HUES6 (cell line): ENCODE measurements at regions not wholly inside any gene's neighbourhood (a gene's known extent, or its start where the extent isn't known, plus 50 kb on each side); places are given as distances from the start of the nearest gene placed in this dataset.

Source experiments
- H3K27ac ChIP-seq: 2 replicates; pipeline ENCODE4 v1.7.0; 2013; ENCODE audit warnings: low read depth, mild to moderate bottlenecking, low read length, inconsistent platforms
- H3K27me3 ChIP-seq: 2 replicates; pipeline ENCODE4 v1.6.1; 2013; ENCODE audit warnings: low read length; ENCODE audit not compliant: control insufficient read depth, insufficient read depth
- H3K36me3 ChIP-seq: 2 replicates; pipeline ENCODE4 v1.6.1; 2013; ENCODE audit warnings: low read length; ENCODE audit not compliant: control insufficient read depth, insufficient read depth
- H3K4me1 ChIP-seq: 2 replicates; pipeline ENCODE4 v1.6.1; 2013; ENCODE audit warnings: low read length; ENCODE audit not compliant: control insufficient read depth, insufficient read depth
- H3K4me3 ChIP-seq: 2 replicates; pipeline ENCODE4 v1.5.1; 2013; ENCODE audit warnings: low read depth, low read length
- H3K9ac ChIP-seq: one replicate; pipeline ENCODE4 v1.6.1; 2013; ENCODE audit warnings: mild to moderate bottlenecking, low read length
- H3K9me3 ChIP-seq: 2 replicates; pipeline ENCODE4 v1.6.1; 2013; ENCODE audit warnings: low read depth, low read length; ENCODE audit not compliant: control insufficient read depth, insufficient read depth

DNA sequence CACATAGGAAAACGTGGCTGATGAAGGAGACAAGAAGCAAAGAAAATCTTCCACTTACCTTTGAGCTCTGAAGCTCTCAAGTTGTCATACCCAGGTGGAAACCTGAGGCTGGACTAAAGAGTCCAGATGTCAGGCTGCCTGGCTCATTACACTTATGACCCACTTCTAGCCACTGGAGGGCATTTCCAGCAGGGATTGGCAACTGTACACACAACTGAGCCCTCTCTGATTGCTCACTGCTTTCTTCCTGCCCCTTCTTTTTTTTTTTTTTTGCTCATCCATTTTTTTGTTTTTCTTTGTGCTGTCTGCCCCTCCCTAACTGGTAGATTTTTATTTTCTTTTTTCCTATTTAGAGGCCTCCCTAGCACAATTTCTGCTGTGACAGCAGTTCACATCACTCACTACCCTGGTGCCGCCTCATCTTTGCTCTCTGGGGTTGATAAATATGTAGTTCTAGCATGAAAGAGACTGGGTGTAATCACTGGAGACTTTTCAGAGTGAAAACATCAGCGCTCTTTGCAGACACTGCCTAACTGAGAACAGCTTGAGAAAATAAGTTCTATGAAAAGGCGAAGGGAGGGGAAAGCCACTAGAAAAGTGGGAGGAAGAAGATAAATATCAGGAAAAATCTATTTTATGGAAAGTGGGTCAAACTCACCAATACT, 334.5 kb downstream of the NUF2 start:
- no peak overlapping the region for H3K27ac ChIP-seq
- no peaks in the 10 kb centered on the region for H3K36me3 ChIP-seq
- H3K4me1 ChIP-seq, result 0 out of 2 replicates have a peak, but pooled peaks cover 3% of the 10 kb centered on the region
- no peaks in the 10 kb centered on the region for H3K9me3 ChIP-seq
- no peak overlapping the region for H3K4me3 ChIP-seq
- no peaks in the 10 kb centered on the region for H3K27me3 ChIP-seq
- no peak overlapping the region for H3K9ac ChIP-seq

DNA sequence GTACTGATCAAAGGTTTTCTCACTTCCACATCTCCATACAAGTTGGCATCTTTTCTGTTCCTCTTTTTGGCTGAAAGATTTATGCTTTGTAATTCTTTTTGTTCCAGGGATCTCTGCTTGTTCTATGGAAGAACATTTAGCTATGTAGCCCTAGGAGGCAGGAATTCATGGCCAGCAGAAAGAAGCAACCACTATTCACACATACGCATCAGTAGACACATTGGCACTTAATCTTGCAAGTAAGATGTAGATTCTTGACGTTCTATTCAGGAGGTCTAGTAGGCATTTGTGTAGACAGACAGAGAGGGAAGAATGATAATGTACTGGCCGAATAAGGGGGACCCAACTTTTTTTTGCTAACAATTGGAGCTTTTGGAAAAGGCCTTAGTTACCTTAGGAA, 336.0 kb downstream of the NUF2 start:
- no peaks in the 10 kb centered on the region for H3K27me3 ChIP-seq
- H3K4me1 ChIP-seq, result no peaks in the 10 kb centered on the region
- no peak overlapping the region for H3K4me3 ChIP-seq
- H3K9ac ChIP-seq, result no peak overlapping the region
- no peak overlapping the region for H3K27ac ChIP-seq
- no peaks in the 10 kb centered on the region for H3K9me3 ChIP-seq
- H3K36me3 ChIP-seq, result no peaks in the 10 kb centered on the region

GRCh38 chr1:163661391-163661790, 339.6 kb downstream of the NUF2 start:
- Histone ChIP-seq H3K9me3 (no peaks in the 10 kb centered on the region), H3K9ac (no peak overlapping the region), H3K4me3 (no peak overlapping the region), H3K36me3 (no peaks in the 10 kb centered on the region), H3K27ac (no peak overlapping the region), H3K27me3 (no peaks in the 10 kb centered on the region), H3K4me1 (no peaks in the 10 kb centered on the region)

DNA sequence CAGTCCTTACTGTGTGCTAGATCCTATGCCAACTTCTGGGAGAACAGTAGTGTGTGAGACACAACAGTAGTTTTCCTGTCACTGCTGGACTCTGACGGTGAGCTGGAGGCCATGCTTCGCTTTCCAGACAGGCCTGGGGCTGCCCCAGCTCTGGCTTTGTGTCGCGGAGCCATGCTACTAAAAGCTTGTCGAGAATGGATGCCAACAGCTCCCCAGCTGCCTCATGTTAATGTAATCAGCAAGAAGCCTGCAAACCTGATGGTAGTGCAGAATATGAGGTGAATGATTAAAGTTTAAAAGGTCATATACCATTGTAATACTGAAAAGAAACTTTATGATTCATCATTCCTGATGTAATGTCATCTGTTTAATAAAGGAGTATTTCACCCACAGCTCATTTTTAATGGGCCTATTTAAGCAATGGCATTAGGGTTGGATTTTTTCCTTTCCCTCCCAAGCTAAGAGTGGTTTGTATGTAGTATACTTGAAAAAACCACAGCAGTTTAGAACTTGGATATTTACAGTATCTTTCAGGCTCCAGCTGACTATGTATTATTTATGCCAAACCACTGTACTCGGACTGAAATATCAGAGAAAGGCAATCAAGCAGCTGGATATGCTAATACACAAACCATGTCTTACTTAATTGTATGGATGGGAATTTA, 343.0 kb downstream of the NUF2 start:
- no peaks in the 10 kb centered on the region for H3K9me3 ChIP-seq
- H3K27me3 ChIP-seq, result no peaks in the 10 kb centered on the region
- H3K4me1 ChIP-seq, result no peaks in the 10 kb centered on the region
- no peak overlapping the region for H3K9ac ChIP-seq
- no peaks in the 10 kb centered on the region for H3K36me3 ChIP-seq
- no peak overlapping the region for H3K4me3 ChIP-seq
- no peak overlapping the region for H3K27ac ChIP-seq

GRCh38 chr1:163668472-163668871, 346.7 kb downstream of the NUF2 start:
- Histone ChIP-seq H3K27ac (no peak overlapping the region), H3K9me3 (no peaks in the 10 kb centered on the region), H3K4me1 (no peaks in the 10 kb centered on the region), H3K4me3 (no peak overlapping the region), H3K27me3 (no peaks in the 10 kb centered on the region), H3K9ac (no peak overlapping the region), H3K36me3 (no peaks in the 10 kb centered on the region)

DNA sequence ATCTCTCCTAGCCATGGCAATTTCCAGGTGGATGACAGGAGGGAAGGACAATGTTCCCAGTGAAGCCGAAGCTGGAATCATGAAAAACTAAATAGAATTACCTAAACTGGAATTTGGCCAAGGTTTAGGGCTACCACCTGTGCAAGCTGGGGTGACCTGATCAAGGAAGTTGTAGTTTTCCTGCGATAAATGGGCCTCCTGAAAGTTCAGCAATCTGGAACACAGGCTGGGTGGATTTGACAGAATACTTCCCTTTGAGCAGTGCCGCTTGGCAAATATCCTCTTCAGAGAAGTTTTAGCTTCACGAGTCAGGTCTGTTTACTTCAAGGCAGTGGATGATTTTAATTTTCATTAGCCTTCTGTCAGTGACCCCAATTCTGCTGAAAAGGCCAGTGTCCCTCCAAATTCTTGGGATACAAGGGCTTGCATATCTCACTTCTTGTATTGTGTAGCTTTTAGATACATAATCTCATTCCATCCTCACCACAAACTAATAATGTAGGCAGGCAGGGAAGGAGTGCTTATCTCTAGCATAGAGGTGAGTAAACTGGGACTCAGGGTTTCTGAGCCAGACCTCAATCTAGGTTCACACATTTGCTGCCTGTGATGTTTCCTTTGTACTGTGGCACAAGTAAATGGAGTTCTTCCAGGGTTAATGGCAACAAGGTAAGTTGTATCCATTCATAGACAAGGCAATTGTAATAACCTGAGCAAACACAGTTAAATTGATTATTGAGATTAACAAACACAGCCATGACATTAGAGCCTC, 349.4 kb downstream of the NUF2 start:
- Histone ChIP-seq H3K36me3 (no peaks in the 10 kb centered on the region), H3K4me3 (no peak overlapping the region), H3K9ac (no peak overlapping the region), H3K9me3 (no peaks in the 10 kb centered on the region), H3K27me3 (no peaks in the 10 kb centered on the region), H3K27ac (peak overlapping the region; percentile 18; the same call in 1 of the 2 replicates), H3K4me1 (peaks cover 6% of the 10 kb centered on the region)

GRCh38 chr1:163672976-163673758, 351.4 kb downstream of the NUF2 start:
- Histone ChIP-seq H3K27ac (no peak overlapping the region), H3K9me3 (no peaks in the 10 kb centered on the region), H3K4me3 (no peak overlapping the region)

DNA sequence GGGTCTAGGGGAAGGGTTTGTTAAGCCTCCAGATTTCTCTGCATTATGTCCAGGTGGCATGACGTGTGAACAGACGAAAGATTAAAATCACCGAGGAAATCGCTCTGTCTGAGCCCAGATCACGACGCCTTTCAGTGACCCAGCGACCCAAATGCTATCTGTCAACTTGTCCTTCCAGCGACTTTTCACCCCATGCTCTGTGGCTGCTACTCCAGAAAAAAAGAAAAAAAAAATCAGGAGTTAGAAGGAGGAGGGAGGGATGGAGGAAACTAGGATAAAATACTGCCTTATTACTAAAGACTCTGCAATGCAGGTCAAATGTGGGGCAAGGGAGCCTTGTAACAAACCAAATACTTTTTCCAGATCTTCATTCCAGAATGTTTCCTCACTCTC, 352.0 kb downstream of the NUF2 start:
- no peak overlapping the region for H3K4me3 ChIP-seq
- H3K4me1 ChIP-seq, result peaks cover 6% of the 10 kb centered on the region
- no peaks in the 10 kb centered on the region for H3K36me3 ChIP-seq
- H3K27me3 ChIP-seq, result no peaks in the 10 kb centered on the region
- H3K27ac ChIP-seq, result no peak overlapping the region
- H3K9ac ChIP-seq, result no peak overlapping the region
- no peaks in the 10 kb centered on the region for H3K9me3 ChIP-seq

More at GRCh38 chr1:163672976-163673758, 351.4 kb downstream of the NUF2 start:
- Histone ChIP-seq H3K36me3 (no peaks in the 10 kb centered on the region), H3K9ac (no peak overlapping the region), H3K4me1 (peaks cover 6% of the 10 kb centered on the region), H3K27me3 (no peaks in the 10 kb centered on the region)

DNA sequence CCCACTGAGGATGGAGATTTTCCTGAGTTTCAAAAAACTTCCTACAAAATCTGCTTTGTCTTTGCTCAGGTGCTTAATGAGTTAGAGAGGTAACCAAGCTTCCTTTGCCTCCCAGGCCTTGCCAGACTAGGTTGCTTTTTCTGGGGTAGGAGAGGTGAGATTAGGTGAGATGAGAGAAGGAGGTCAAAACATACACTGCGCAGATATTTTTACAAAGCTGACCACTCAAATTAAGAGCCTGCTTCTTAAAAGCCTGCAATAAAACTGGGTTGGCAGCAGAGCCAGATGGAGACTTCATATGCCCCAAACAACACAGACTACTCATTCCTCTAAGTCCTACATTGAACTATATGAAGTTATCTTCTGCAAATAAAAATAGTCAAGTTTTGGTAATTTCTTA, 352.5 kb downstream of the NUF2 start:
- Histone ChIP-seq H3K36me3 (no peaks in the 10 kb centered on the region), H3K4me1 (peaks cover 6% of the 10 kb centered on the region), H3K4me3 (no peak overlapping the region), H3K27me3 (no peaks in the 10 kb centered on the region), H3K9me3 (no peaks in the 10 kb centered on the region), H3K9ac (no peak overlapping the region), H3K27ac (no peak overlapping the region)

GRCh38 chr1:163684785-163685184, 363.0 kb downstream of the NUF2 start:
- H3K9ac ChIP-seq, result no peak overlapping the region
- no peaks in the 10 kb centered on the region for H3K27me3 ChIP-seq
- no peak overlapping the region for H3K27ac ChIP-seq
- H3K9me3 ChIP-seq, result peaks cover 13% of the 10 kb centered on the region
- H3K4me1 ChIP-seq, result no peaks in the 10 kb centered on the region
- no peak overlapping the region for H3K4me3 ChIP-seq
- no peaks in the 10 kb centered on the region for H3K36me3 ChIP-seq
